Right lobe of liver (tissue), 4 donors: ENCODE measurements at regions not wholly inside any gene's neighbourhood (a gene's known extent, or its start where the extent isn't known, plus 50 kb on each side); places are given as distances from the start of the nearest gene placed in this dataset.

Experiments
- CTCF ChIP-seq, 4 donors: fragments of 200-600 bp in 3 of 4; fragments of 450-650 bp in 1 of 4; IDR thresholded peaks; one replicate each; pipeline versions ENCODE4 v1.5.1 to v1.8.0; 2016 to 2022; ENCODE audit warnings: antibody characterized with exemption in 4 of 4, mild to moderate bottlenecking in 2 of 4
- POLR2A ChIP-seq: fragments of 450-650 bp; IDR thresholded peaks from one replicate; pipeline ENCODE4 v1.6.1; 2017; ENCODE audit warnings: antibody characterized with exemption, mild to moderate bottlenecking
- donor health status: DM: no; HTN: no; CAD: no.
- donor health status: DM: no; HTN: no; CAD: no.
- donor health status: DM: no; HTN: yes; CAD: no.

DNA sequence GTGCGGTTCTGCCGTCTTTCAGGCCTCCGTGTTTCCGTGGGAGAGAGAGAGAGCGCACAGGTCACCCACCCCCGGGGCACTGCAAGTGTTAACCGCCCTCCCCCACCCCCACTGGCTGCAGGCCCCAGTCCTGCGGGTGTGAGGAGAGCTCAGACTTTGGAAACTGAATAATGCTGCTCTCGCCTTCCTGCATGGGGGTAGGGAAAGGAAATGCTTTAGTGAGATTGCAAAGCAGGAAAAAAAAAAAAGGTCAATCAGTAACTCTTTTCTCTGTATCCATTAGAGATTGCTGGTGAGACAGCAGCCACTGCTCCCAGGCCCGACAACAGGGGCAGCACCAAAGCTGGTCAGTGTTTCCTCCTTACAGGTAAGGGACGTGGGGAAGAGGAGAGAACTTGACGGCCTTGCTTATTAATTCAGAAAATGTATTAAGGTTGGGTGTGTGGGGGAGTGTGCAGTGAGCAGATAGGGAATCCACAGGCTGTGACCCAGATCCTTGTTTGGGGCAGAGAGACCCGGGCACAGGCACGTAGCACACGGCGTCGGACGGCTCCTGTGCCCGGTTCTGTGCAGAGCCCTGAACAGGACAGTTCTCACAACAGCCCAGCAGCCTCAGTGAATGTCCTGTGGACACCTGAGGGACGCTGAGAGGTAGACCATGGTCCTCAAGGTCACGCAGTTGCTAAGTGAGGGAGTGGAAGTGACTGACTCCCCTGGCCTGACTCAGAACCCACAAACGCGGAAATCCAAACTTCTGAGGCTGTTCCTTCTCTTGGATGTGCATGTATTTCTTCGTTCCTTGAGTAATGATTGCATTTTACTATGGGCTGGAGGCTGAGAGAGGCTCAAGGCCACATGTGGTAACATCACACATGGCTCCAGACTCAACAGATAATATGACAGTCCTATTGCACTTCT is 156.5 kb downstream of the FOXL1 start:
- TF ChIP-seq POLR2A (no peak), CTCF (IDR thresholded peaks at IDR 0.05) (no peak)
